ENCODE measurements at regions not wholly inside any gene's neighbourhood (a gene's known extent, or its start where the extent isn't known, plus 50 kb on each side); places are given as distances from the start of the nearest gene placed in this dataset.
"Not testable (repeated sequence)": the region's sequence is repeated elsewhere in the genome, so short reads cannot be mapped to it uniquely, and the experiment has no call there.

DNA sequence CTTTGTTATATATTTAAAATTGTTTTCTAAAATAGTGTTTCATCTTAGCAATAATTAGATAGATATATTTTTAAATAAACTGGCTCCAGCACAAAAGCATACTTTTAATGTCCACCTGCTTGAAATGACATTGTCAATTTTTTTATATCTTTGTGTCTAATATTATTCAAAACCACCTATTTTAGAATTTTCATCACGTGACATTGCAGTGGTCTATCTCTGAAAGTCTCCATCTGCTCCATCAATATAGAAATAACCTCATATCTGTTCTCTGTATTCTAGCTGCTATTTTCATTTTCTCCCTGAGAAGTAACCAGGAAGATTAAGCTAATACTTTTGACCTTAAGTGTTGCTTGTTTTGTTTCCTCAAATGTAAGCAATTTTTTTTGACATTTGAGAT is 248.0 kb upstream of the CNTNAP5 start:
- Mint-ChIP-seq H3K9me3 (peaks cover 53% of the 10 kb centered on the region), H3K4me1 (ENCODE audit: low read depth) (no peaks in the 10 kb centered on the region), H3K4me3 (no peak overlapping the region), H3K27me3 (ENCODE audit: insufficient read depth) (no peaks in the 10 kb centered on the region), H3K36me3 (ENCODE audit: low read depth) (no peaks in the 10 kb centered on the region), H3K27ac (no peak overlapping the region)
- TF ChIP-seq, protein P1, sequence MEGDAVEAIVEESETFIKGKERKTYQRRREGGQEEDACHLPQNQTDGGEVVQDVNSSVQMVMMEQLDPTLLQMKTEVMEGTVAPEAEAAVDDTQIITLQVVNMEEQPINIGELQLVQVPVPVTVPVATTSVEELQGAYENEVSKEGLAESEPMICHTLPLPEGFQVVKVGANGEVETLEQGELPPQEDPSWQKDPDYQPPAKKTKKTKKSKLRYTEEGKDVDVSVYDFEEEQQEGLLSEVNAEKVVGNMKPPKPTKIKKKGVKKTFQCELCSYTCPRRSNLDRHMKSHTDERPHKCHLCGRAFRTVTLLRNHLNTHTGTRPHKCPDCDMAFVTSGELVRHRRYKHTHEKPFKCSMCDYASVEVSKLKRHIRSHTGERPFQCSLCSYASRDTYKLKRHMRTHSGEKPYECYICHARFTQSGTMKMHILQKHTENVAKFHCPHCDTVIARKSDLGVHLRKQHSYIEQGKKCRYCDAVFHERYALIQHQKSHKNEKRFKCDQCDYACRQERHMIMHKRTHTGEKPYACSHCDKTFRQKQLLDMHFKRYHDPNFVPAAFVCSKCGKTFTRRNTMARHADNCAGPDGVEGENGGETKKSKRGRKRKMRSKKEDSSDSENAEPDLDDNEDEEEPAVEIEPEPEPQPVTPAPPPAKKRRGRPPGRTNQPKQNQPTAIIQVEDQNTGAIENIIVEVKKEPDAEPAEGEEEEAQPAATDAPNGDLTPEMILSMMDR (IDR thresholded peaks at IDR 0.05) = no peak
- DNase-seq = no peak

DNA sequence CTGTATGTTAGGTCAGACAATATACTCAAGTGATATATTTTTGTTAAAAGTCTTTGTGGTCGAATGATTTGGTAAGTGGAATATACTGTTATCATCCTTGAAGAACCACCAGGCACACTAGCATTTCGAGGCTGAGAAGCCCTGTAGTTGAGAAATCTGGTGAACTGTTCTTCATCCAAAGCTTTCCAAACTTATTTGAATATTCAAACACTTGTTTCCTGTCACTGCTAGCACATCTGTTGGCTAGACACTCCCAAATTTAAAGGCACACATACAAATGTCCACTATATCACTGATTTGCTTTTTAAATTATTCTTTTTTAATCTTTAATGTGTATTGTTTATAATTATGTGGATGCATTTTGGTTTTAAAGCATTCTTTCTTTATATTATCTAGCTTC is 241.9 kb upstream of the CNTNAP5 start:
- no peak for DNase-seq
- no peaks in the 10 kb centered on the region for H3K27me3 Mint-ChIP-seq (ENCODE audit: insufficient read depth)
- TF ChIP-seq, protein P1 (IDR thresholded peaks at IDR 0.05) = no peak
- H3K9me3 Mint-ChIP-seq = peaks cover 47% of the 10 kb centered on the region
- no peaks in the 10 kb centered on the region for H3K36me3 Mint-ChIP-seq (ENCODE audit: low read depth)
- no peaks in the 10 kb centered on the region for H3K4me1 Mint-ChIP-seq (ENCODE audit: low read depth)
- no peak overlapping the region for H3K4me3 Mint-ChIP-seq
- no peak overlapping the region for H3K27ac Mint-ChIP-seq

DNA sequence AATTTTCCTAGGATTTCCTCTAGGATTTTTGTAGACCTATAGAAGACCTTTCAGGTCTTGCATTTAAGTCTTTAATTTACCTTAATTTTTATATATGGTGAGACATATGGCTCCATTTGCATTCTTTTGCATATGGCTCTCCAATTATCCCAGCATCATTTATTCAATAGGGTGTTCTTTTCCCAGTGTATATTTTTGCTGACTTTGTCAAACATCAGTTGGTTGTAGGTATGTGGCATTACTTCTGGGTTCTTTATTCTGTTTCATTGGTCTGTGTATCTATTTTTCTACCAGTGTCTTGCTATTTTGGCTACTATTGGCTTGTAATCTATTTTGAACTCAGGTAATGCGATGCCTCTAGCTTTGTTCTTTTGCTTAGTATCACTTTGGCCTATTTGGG is 239.8 kb upstream of the CNTNAP5 start:
- Mint-ChIP-seq H3K27ac (no peak overlapping the region), H3K36me3 (ENCODE audit: low read depth) (no peaks in the 10 kb centered on the region), H3K4me3 (no peak overlapping the region), H3K4me1 (ENCODE audit: low read depth) (no peaks in the 10 kb centered on the region), H3K9me3 (peaks cover 32% of the 10 kb centered on the region), H3K27me3 (ENCODE audit: insufficient read depth) (no peaks in the 10 kb centered on the region)
- DNase-seq = no peak
- TF ChIP-seq, protein P1 (IDR thresholded peaks at IDR 0.05) = no peak

DNA sequence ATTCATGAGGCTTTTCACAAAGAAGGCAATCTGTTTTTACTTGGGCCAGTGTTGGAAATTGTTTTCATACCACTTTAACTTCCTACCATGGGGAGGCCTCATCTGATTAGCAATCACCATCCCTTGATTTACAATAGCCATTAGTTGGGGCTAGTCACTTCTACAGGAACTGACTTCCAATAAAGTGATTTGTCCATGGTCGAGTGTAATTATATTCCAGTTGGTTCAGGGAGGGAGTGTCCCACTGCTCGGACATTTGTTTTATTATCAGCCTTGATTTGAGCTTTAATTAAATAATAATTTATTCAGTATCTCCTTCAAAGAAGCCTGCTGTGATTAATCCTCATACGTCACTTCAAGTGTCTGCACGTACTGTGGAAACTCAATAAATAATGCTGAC is 233.9 kb upstream of the CNTNAP5 start:
- no peak overlapping the region for H3K27ac Mint-ChIP-seq
- H3K27me3 Mint-ChIP-seq (ENCODE audit: insufficient read depth) = no peaks in the 10 kb centered on the region
- H3K36me3 Mint-ChIP-seq (ENCODE audit: low read depth) = no peaks in the 10 kb centered on the region
- peaks cover 36% of the 10 kb centered on the region for H3K9me3 Mint-ChIP-seq
- H3K4me3 Mint-ChIP-seq = no peak overlapping the region
- H3K4me1 Mint-ChIP-seq (ENCODE audit: low read depth) = no peaks in the 10 kb centered on the region
- DNase-seq = no peak
- TF ChIP-seq, protein P1 (IDR thresholded peaks at IDR 0.05) = no peak

DNA sequence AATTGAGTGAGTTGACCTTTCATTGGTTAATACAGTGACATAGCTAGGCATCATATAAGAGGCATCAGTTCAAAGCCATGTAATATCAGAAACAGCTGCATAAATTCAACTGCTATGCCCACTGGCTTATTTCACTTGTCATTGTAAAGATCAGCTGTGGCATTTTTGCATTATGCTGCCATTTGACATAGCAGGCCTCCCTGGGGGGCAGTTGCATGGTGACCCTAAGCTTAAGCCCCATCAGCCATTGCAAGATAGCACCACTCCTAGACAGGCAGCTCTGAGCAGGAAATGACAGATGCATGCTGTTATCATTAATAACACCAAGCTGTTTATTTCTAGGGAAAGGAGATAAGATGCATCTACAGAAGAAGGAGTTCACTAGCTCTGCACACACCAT is 233.4 kb upstream of the CNTNAP5 start:
- DNase-seq = no peak
- H3K9me3 Mint-ChIP-seq = peaks cover 36% of the 10 kb centered on the region
- H3K27ac Mint-ChIP-seq = no peak overlapping the region
- H3K27me3 Mint-ChIP-seq (ENCODE audit: insufficient read depth) = no peaks in the 10 kb centered on the region
- no peaks in the 10 kb centered on the region for H3K4me1 Mint-ChIP-seq (ENCODE audit: low read depth)
- no peak overlapping the region for H3K4me3 Mint-ChIP-seq
- TF ChIP-seq, protein P1 (IDR thresholded peaks at IDR 0.05) = no peak
- H3K36me3 Mint-ChIP-seq (ENCODE audit: low read depth) = no peaks in the 10 kb centered on the region

DNA sequence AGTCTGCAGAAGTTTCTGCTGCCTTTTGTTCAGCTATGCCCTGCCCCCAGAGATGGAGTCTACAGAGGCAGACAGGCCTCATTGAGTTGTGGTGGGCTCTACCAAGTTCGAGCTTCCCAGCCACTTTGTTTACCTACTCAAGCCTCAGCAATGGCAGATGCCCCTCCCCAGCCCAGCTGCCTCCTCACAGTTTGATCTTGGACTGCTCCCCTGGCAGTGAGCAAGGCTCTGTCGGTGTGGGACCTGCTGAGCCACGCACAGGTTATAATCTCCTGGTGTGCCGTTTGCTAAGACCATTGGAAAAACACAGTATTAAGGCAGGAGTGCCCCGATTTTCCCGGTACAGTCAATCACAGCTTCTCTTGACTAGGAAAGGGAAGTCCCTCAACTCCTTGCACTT is 221.0 kb upstream of the CNTNAP5 start:
- H3K27ac Mint-ChIP-seq; DNase-seq; H3K27me3 Mint-ChIP-seq (ENCODE audit: insufficient read depth); H3K4me1 Mint-ChIP-seq (ENCODE audit: low read depth); H3K36me3 Mint-ChIP-seq (ENCODE audit: low read depth); H3K4me3 Mint-ChIP-seq: not testable (repeated sequence)
- H3K9me3 Mint-ChIP-seq = peaks cover 72% of the 10 kb centered on the region

DNA sequence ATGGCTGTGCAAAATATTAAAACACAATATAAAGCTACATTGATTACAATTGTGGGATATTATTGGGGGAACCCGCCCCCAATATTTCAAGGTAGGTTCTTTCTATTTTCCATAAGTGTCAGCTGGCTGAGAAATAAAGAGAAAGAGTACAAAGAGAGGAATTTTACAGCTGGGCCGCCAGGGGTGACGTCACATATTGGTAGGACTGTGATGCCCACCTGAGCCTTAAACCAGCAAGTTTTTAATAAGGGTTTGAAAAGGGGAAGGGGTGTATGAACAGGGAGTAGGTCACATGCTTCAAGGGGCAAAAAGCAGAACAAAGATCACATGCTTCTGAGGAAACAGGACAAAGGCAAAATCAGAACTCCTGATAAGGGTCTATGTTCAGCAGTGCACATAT is 219.3 kb upstream of the CNTNAP5 start:
- H3K27ac Mint-ChIP-seq; H3K36me3 Mint-ChIP-seq (ENCODE audit: low read depth); H3K4me3 Mint-ChIP-seq; DNase-seq; H3K4me1 Mint-ChIP-seq (ENCODE audit: low read depth); H3K27me3 Mint-ChIP-seq (ENCODE audit: insufficient read depth): not testable (repeated sequence)
- peaks cover 75% of the 10 kb centered on the region for H3K9me3 Mint-ChIP-seq
